ENCODE measurements at regions not wholly inside any gene's neighbourhood (a gene's known extent, or its start where the extent isn't known, plus 50 kb on each side); places are given as distances from the start of the nearest gene placed in this dataset.

- TF ChIP-seq POLR2AphosphoS5 (IDR thresholded peaks at IDR 0.05) (no peak), CTCF (IDR thresholded peaks at IDR 0.05) (no peak), POLR2A (IDR thresholded peaks at IDR 0.05) (no peak)
- WGBS, result 10% methylated on average over 4 of the region's 4 CpGs
- Histone ChIP-seq H3K4me3 (no peak overlapping the region), H3K27ac (no peak overlapping the region), H3K27me3 (no peaks in the 10 kb centered on the region), H3K36me3 (no peaks in the 10 kb centered on the region), H3K9me3 (no peaks in the 10 kb centered on the region), H3K4me1 (peaks cover 10% of the 10 kb centered on the region)
- DNase-seq (ENCODE audit: low spot score in 2 of 2), result no peak
These were observed 180.3 kb upstream of the GRB10 start for GRCh38 chr7:50962962-50963374.

GRCh38 chr7:50962281-50962883 is 179.7 kb upstream of the GRB10 start:
- 70% methylated on average over 10 of the region's 10 CpGs for WGBS
- H3K4me3 ChIP-seq, result no peak overlapping the region
- no peak for DNase-seq (ENCODE audit: low spot score in 2 of 2)
- no peak overlapping the region for H3K27ac ChIP-seq
- no peak for TF ChIP-seq EP300 (IDR thresholded peaks at IDR 0.05)
- no peak for TF ChIP-seq CTCF (IDR thresholded peaks at IDR 0.05)
- peaks cover 10% of the 10 kb centered on the region for H3K4me1 ChIP-seq
- H3K27me3 ChIP-seq, result no peaks in the 10 kb centered on the region
- H3K36me3 ChIP-seq, result no peaks in the 10 kb centered on the region
- no peaks in the 10 kb centered on the region for H3K9me3 ChIP-seq

DNA sequence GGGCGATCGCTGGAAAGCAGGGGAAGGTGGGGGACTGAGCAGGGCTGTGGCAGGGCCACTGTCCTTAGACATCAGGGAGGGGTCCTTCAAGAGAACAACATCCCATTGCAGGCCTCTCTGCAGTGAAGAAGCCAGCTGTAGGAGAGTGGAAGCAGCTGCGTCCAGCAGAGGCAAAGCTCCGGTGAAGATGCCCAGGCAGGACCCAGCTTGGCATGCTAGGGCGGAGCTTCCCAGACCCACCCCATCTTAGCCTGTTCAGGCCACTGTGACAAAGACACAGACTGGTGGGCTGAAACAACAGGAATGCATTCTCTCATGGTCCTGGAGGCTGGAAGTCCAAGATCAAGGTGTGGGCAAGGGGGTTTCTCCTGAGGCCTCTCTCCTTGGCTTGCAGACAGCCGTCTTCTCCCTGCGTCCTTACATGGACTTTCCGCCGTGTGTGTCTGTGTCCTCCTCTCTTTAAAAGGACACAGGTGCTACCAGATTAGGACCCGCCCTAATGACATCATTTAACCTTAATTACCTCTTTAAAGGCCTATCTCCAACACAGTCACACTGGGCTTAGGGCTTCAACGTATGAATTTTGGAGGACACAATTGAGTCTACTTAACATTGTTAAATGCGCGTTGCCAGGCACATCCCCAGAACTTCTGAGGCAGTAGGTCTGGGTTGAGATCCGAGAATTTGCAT is 178.1 kb upstream of the GRB10 start:
- Histone ChIP-seq H3K36me3 (no peaks in the 10 kb centered on the region), H3K4me3 (no peak overlapping the region), H3K4me1 (peaks cover 10% of the 10 kb centered on the region), H3K27ac (no peak overlapping the region), H3K9me3 (no peaks in the 10 kb centered on the region), H3K27me3 (no peaks in the 10 kb centered on the region)
- no peak for DNase-seq (ENCODE audit: low spot score in 2 of 2)
- 79% methylated on average over 11 of the region's 14 CpGs for WGBS
- no peak for TF ChIP-seq POLR2A (IDR thresholded peaks at IDR 0.05)

DNA sequence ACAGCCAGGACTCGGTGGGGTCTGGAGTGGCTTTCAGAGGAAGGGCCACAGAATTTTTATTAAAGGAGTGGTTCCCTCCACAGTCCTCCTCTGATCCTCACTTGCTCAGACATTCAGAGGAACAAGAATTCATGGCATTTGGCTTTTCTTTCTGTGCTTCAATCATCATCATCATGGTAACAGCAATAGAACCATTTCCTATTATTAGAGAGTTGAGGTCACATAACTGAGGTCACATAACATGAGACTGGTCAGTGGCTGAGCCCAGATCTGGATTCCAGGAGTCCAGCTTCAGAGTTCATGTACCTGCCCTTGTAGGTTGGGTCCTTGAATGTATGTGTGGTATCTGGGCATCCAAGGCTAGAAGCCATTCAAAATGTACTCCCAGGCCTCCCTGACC is 177.3 kb upstream of the GRB10 start:
- H3K4me1 ChIP-seq, result peaks cover 10% of the 10 kb centered on the region
- no peaks in the 10 kb centered on the region for H3K27me3 ChIP-seq
- 100% methylated on average over 1 of the region's 1 CpG for WGBS
- no peak overlapping the region for H3K4me3 ChIP-seq
- H3K9me3 ChIP-seq, result no peaks in the 10 kb centered on the region
- DNase-seq (ENCODE audit: low spot score in 2 of 2), result no peak
- no peaks in the 10 kb centered on the region for H3K36me3 ChIP-seq
- H3K27ac ChIP-seq, result no peak overlapping the region
- TF ChIP-seq POLR2AphosphoS5 (IDR thresholded peaks at IDR 0.05) (no peak), EP300 (IDR thresholded peaks at IDR 0.05) (no peak), CTCF (IDR thresholded peaks at IDR 0.05) (no peak), POLR2A (IDR thresholded peaks at IDR 0.05) (no peak)

DNA sequence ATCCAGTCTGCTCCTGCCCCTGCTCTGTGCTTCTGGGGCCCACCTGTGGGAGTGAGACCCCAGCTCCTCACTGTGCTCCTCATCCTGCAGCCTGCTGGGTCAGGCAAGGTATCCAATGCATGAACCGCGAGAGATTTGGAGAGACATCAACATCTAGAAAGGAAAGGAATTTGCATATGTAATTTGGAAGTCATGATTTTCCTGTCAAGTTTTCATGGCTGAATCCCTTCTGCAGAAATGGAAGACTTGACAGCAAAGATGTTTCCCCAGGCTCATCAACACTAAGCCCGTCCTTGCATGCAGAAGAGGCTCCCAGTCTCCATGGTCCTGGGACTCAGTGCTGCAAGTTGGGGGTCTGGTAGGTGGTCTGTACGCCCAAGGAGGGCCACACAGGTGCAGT is 176.9 kb upstream of the GRB10 start:
- DNase-seq (ENCODE audit: low spot score in 2 of 2), result no peak
- no peaks in the 10 kb centered on the region for H3K9me3 ChIP-seq
- no peak overlapping the region for H3K4me3 ChIP-seq
- TF ChIP-seq EP300 (IDR thresholded peaks at IDR 0.05), result no peak
- TF ChIP-seq POLR2AphosphoS5 (IDR thresholded peaks at IDR 0.05), result no peak
- no peak for TF ChIP-seq POLR2A (IDR thresholded peaks at IDR 0.05)
- TF ChIP-seq CTCF (IDR thresholded peaks at IDR 0.05), result no peak
- no peak overlapping the region for H3K27ac ChIP-seq
- whole genome bisulfite sequencing, result 94% methylated on average over 3 of the region's 4 CpGs
- H3K27me3 ChIP-seq, result no peaks in the 10 kb centered on the region
- H3K36me3 ChIP-seq, result no peaks in the 10 kb centered on the region
- peaks cover 10% of the 10 kb centered on the region for H3K4me1 ChIP-seq
